ENCODE measurements at regions not wholly inside any gene's neighbourhood (a gene's known extent, or its start where the extent isn't known, plus 50 kb on each side); places are given as distances from the start of the nearest gene placed in this dataset.
A peak's percentile ranks its signal among the peaks of the same experiment; 100 is the strongest.

DNA sequence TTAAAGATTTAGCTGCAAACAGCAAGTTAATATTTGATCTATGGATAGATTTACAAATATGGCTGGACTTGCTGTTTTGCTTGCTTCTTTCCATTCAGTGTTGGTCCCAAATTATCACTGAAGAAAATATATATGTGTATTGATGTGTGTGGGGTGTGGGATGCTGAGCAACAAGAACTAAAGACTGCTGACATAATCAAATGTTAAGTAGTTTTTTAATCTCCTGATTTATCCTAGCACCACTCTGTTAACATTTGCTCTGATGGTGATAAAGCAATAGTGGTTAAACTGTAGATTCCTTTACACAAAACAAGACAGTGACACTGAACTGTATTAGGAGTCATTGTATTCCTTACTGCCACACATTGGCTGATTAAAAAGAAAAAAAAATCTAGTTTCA, 1023.5 kb upstream of the B3GALT2 start:
- TF ChIP-seq, protein P1, sequence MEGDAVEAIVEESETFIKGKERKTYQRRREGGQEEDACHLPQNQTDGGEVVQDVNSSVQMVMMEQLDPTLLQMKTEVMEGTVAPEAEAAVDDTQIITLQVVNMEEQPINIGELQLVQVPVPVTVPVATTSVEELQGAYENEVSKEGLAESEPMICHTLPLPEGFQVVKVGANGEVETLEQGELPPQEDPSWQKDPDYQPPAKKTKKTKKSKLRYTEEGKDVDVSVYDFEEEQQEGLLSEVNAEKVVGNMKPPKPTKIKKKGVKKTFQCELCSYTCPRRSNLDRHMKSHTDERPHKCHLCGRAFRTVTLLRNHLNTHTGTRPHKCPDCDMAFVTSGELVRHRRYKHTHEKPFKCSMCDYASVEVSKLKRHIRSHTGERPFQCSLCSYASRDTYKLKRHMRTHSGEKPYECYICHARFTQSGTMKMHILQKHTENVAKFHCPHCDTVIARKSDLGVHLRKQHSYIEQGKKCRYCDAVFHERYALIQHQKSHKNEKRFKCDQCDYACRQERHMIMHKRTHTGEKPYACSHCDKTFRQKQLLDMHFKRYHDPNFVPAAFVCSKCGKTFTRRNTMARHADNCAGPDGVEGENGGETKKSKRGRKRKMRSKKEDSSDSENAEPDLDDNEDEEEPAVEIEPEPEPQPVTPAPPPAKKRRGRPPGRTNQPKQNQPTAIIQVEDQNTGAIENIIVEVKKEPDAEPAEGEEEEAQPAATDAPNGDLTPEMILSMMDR (IDR thresholded peaks at IDR 0.05; ENCODE audit: low read length, missing control alignments) = no peak
- H3K4me3 ChIP-seq (replicated peaks; ENCODE audit: low read depth, low read length) = no peak overlapping the region
- DNase-seq (ENCODE audit: low read depth) = no peak

DNA sequence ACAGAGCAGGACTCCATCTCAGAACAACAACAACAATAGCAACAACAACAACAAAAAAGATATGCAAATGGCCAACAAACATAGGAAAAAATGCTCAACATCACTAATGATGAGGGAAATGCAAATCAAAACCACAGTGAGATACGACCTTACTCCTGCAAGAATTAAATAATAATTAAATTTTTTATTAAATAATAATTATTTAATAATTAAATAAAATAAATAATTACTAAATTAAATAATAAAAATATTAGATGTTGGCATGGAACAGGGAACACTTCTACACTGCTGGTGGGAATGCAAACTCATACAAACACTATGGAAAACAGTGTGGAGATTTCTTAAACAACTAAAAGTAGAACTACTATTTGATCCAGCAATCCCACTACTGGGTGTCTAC, 1022.3 kb upstream of the B3GALT2 start:
- DNase-seq (ENCODE audit: low read depth) = no peak
- H3K4me3 ChIP-seq (replicated peaks; ENCODE audit: low read depth, low read length) = no peak overlapping the region

DNA sequence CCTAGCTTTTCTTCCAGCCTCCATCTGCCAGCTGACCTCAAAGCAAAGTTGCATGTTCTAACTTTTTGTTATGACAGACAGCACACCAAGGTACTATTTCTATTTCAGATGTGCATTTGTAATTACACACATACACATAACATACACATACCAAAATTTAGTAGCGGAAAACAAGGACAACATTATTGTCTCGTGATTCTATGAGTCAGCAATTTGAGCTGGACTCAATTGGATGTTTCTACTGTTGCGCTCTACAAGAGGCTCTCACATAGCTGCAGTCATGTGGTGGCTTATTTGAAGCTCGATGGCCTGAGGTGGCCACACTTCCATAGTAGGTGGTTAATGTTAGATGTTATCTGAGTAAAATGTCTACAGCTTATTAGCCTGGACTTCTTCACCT, 1010.1 kb upstream of the B3GALT2 start:
- TF ChIP-seq, protein P1 (IDR thresholded peaks at IDR 0.05; ENCODE audit: low read length, missing control alignments) = no peak
- no peak overlapping the region for H3K4me3 ChIP-seq (replicated peaks; ENCODE audit: low read depth, low read length)
- DNase-seq (ENCODE audit: low read depth) = no peak

More for the DNA sequence above, 1022.3 kb upstream of the B3GALT2 start:
- TF ChIP-seq, protein P1 (IDR thresholded peaks at IDR 0.05; ENCODE audit: low read length, missing control alignments) = no peak

DNA sequence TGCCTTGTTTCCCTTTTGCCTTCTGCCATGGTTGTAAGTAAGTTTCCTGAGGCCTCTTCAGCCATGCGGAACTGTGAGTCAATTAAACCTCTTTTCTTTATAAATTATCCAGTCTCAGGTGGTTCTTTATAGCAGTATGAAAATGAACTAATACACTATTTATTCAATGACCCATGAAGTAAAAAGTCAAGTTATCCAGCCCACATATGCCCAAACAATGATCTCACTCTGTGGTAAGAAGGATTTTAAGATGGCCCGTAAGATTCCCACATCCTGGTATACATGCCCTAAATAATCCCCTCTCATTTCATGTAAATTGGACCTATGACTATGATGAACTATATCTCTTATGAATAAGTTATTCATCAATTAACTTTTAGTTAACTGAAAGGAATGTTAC, 1008.3 kb upstream of the B3GALT2 start:
- H3K4me3 ChIP-seq (replicated peaks; ENCODE audit: low read depth, low read length) = no peak overlapping the region
- DNase-seq (ENCODE audit: low read depth) = no peak
- TF ChIP-seq, protein P1 (IDR thresholded peaks at IDR 0.05; ENCODE audit: low read length, missing control alignments) = no peak

DNA sequence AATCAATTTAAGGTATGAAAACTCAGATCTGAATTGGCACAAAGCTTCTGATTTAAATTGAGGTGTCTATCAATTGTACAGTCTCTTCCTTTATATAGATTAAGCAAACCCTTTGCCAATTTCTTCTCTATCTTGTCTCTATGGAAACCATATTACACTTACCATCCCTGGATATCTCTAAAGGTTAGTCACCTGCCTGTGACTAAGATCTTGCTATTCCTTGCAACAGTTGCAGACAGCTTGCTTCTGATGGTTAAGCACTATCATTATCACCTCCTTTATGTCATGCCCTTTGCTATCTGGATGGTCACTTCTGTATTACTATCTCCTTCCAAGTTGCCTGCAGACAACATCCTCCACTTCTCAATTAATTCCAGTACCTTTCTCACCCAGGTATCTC, 998.6 kb upstream of the B3GALT2 start:
- DNase-seq (ENCODE audit: low read depth) = no peak
- TF ChIP-seq, protein P1 (IDR thresholded peaks at IDR 0.05; ENCODE audit: low read length, missing control alignments) = no peak
- H3K4me3 ChIP-seq (replicated peaks; ENCODE audit: low read depth, low read length) = no peak overlapping the region

DNA sequence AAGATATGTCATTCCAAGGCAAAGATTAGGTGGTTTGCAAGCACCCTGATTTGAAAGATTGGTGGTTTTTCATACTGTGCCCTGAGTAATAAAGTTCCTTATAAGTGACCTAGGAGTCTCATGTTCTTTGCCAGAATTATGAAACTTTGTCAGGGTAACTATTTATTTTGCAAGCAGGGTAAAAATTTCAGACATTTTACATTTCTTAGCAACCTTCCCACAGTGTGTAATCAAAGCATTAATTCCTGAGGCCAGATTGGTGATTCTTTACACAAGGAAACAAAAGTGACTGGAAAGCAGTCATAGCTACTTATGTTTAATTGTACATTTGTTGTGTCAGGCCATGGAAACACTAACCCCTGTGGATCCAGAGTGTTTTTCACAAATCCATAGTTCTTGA, 998.0 kb upstream of the B3GALT2 start:
- TF ChIP-seq, protein P1 (IDR thresholded peaks at IDR 0.05; ENCODE audit: low read length, missing control alignments) = no peak
- no peak overlapping the region for H3K4me3 ChIP-seq (replicated peaks; ENCODE audit: low read depth, low read length)
- peak; percentile 4 for DNase-seq (ENCODE audit: low read depth)

DNA sequence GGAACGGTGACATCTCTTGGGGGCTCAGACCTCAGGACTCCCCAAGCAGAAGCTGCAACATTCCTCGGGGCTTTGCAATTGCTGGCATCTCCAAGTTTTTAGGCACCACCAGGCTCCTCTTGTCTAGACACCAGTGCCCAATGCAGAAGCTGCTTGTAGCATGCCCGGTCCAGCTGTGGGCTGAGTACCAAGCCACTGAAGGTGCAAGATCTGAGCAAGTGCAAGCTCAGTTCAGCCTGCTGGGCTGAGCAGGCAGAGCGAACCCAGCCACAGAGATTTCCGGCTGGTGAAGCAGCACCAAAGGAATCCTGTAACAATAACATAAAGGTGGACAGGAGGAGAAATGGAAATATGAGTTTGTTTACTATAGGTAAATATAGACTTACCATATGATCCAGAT, 995.4 kb upstream of the B3GALT2 start:
- no peak overlapping the region for H3K4me3 ChIP-seq (replicated peaks; ENCODE audit: low read depth, low read length)
- DNase-seq (ENCODE audit: low read depth) = no peak
- TF ChIP-seq, protein P1 (IDR thresholded peaks at IDR 0.05; ENCODE audit: low read length, missing control alignments) = no peak
